ENCODE measurements at regions not wholly inside any gene's neighbourhood (a gene's known extent, or its start where the extent isn't known, plus 50 kb on each side); places are given as distances from the start of the nearest gene placed in this dataset.
A peak's percentile ranks its signal among the peaks of the same experiment; 100 is the strongest.

GRCh38 chr9:111198936-111199335, 131.1 kb downstream of the OR2K2 start:
- H3K36me3 ChIP-seq (ENCODE audit: control insufficient read depth, insufficient read depth, low read length), result no peaks in the 10 kb centered on the region
- DNase-seq (ENCODE audit: low read depth in 4 of 6, low spot score in 6 of 6), result no peak
- H3K9me3 ChIP-seq (ENCODE audit: control insufficient read depth, insufficient read depth, low read length), result peaks cover 1% of the 10 kb centered on the region
- H3K27me3 ChIP-seq (ENCODE audit: control insufficient read depth, insufficient read depth, low read length), result no peaks in the 10 kb centered on the region
- H3K4me3 ChIP-seq (ENCODE audit: low read depth, low read length), result no peak overlapping the region
- no peak overlapping the region for H3K27ac ChIP-seq (ENCODE audit: low read depth, low read length)
- no peaks in the 10 kb centered on the region for H3K4me1 ChIP-seq (ENCODE audit: control insufficient read depth, insufficient read depth, low read length)

GRCh38 chr9:111197256-111197655, 132.8 kb downstream of the OR2K2 start:
- Histone ChIP-seq H3K27ac (ENCODE audit: low read depth, low read length) (no peak overlapping the region), H3K27me3 (ENCODE audit: control insufficient read depth, insufficient read depth, low read length) (no peaks in the 10 kb centered on the region)

GRCh38 chr9:111195766-111196165, 134.3 kb downstream of the OR2K2 start:
- Histone ChIP-seq H3K9me3 (ENCODE audit: control insufficient read depth, insufficient read depth, low read length) (peaks cover 1% of the 10 kb centered on the region), H3K4me1 (ENCODE audit: control insufficient read depth, insufficient read depth, low read length) (no peaks in the 10 kb centered on the region), H3K27ac (ENCODE audit: low read depth, low read length) (no peak overlapping the region), H3K27me3 (ENCODE audit: control insufficient read depth, insufficient read depth, low read length) (no peaks in the 10 kb centered on the region), H3K4me3 (ENCODE audit: low read depth, low read length) (no peak overlapping the region), H3K36me3 (ENCODE audit: control insufficient read depth, insufficient read depth, low read length) (no peaks in the 10 kb centered on the region)
- WGBS (ENCODE audit: insufficient coverage), result 74% methylated on average over 3 of the region's 4 CpGs
- DNase-seq (ENCODE audit: low read depth in 4 of 6, low spot score in 6 of 6), result peak in 1 of 6 donors; percentile 1

More at GRCh38 chr9:111197256-111197655, 132.8 kb downstream of the OR2K2 start:
- no peak for DNase-seq (ENCODE audit: low read depth in 4 of 6, low spot score in 6 of 6)
- H3K9me3 ChIP-seq (ENCODE audit: control insufficient read depth, insufficient read depth, low read length), result peaks cover 1% of the 10 kb centered on the region
- no peaks in the 10 kb centered on the region for H3K4me1 ChIP-seq (ENCODE audit: control insufficient read depth, insufficient read depth, low read length)
- no peak overlapping the region for H3K4me3 ChIP-seq (ENCODE audit: low read depth, low read length)
- no peaks in the 10 kb centered on the region for H3K36me3 ChIP-seq (ENCODE audit: control insufficient read depth, insufficient read depth, low read length)

GRCh38 chr9:111193095-111193494, 136.9 kb downstream of the OR2K2 start:
- no peaks in the 10 kb centered on the region for H3K4me1 ChIP-seq (ENCODE audit: control insufficient read depth, insufficient read depth, low read length)
- H3K4me3 ChIP-seq (ENCODE audit: low read depth, low read length), result no peak overlapping the region
- H3K9me3 ChIP-seq (ENCODE audit: control insufficient read depth, insufficient read depth, low read length), result no peaks in the 10 kb centered on the region
- DNase-seq (ENCODE audit: low read depth in 4 of 6, low spot score in 6 of 6), result no peak
- no peaks in the 10 kb centered on the region for H3K36me3 ChIP-seq (ENCODE audit: control insufficient read depth, insufficient read depth, low read length)
- no peaks in the 10 kb centered on the region for H3K27me3 ChIP-seq (ENCODE audit: control insufficient read depth, insufficient read depth, low read length)
- no peak overlapping the region for H3K27ac ChIP-seq (ENCODE audit: low read depth, low read length)

- DNase-seq (ENCODE audit: low read depth in 4 of 6, low spot score in 6 of 6), result no peak
- Histone ChIP-seq H3K9me3 (ENCODE audit: control insufficient read depth, insufficient read depth, low read length) (no peaks in the 10 kb centered on the region), H3K4me1 (ENCODE audit: control insufficient read depth, insufficient read depth, low read length) (no peaks in the 10 kb centered on the region), H3K27ac (ENCODE audit: low read depth, low read length) (no peak overlapping the region), H3K4me3 (ENCODE audit: low read depth, low read length) (no peak overlapping the region), H3K27me3 (ENCODE audit: control insufficient read depth, insufficient read depth, low read length) (no peaks in the 10 kb centered on the region), H3K36me3 (ENCODE audit: control insufficient read depth, insufficient read depth, low read length) (no peaks in the 10 kb centered on the region)
- WGBS (ENCODE audit: insufficient coverage), result no CpG with 5 or more reads among the region's 2 CpGs
Observed at GRCh38 chr9:111192650-111193049, 137.4 kb downstream of the OR2K2 start.

- Histone ChIP-seq H3K4me3 (ENCODE audit: low read depth, low read length) (no peak overlapping the region), H3K9me3 (ENCODE audit: control insufficient read depth, insufficient read depth, low read length) (no peaks in the 10 kb centered on the region), H3K4me1 (ENCODE audit: control insufficient read depth, insufficient read depth, low read length) (no peaks in the 10 kb centered on the region), H3K36me3 (ENCODE audit: control insufficient read depth, insufficient read depth, low read length) (no peaks in the 10 kb centered on the region), H3K27me3 (ENCODE audit: control insufficient read depth, insufficient read depth, low read length) (no peaks in the 10 kb centered on the region), H3K27ac (ENCODE audit: low read depth, low read length) (no peak overlapping the region)
- DNase-seq (ENCODE audit: low read depth in 4 of 6, low spot score in 6 of 6), result no peak
Observed at GRCh38 chr9:111190347-111190746, 139.7 kb downstream of the OR2K2 start.

GRCh38 chr9:111187376-111187775, 142.6 kb downstream of the OR2K2 start:
- no CpG with 5 or more reads among the region's 1 CpG for WGBS (ENCODE audit: insufficient coverage)
- Histone ChIP-seq H3K4me1 (ENCODE audit: control insufficient read depth, insufficient read depth, low read length) (no peaks in the 10 kb centered on the region), H3K36me3 (ENCODE audit: control insufficient read depth, insufficient read depth, low read length) (no peaks in the 10 kb centered on the region), H3K4me3 (ENCODE audit: low read depth, low read length) (no peak overlapping the region), H3K27me3 (ENCODE audit: control insufficient read depth, insufficient read depth, low read length) (no peaks in the 10 kb centered on the region), H3K9me3 (ENCODE audit: control insufficient read depth, insufficient read depth, low read length) (peaks cover 4% of the 10 kb centered on the region), H3K27ac (ENCODE audit: low read depth, low read length) (no peak overlapping the region)
- DNase-seq (ENCODE audit: low read depth in 4 of 6, low spot score in 6 of 6), result no peak

GRCh38 chr9:111186021-111186530, 143.9 kb downstream of the OR2K2 start:
- H3K27ac ChIP-seq (ENCODE audit: low read depth, low read length), result no peak overlapping the region
- no peak for DNase-seq (ENCODE audit: low read depth in 4 of 6, low spot score in 6 of 6)
- no peaks in the 10 kb centered on the region for H3K4me1 ChIP-seq (ENCODE audit: control insufficient read depth, insufficient read depth, low read length)
- H3K36me3 ChIP-seq (ENCODE audit: control insufficient read depth, insufficient read depth, low read length), result no peaks in the 10 kb centered on the region
- no peak overlapping the region for H3K4me3 ChIP-seq (ENCODE audit: low read depth, low read length)
- H3K27me3 ChIP-seq (ENCODE audit: control insufficient read depth, insufficient read depth, low read length), result no peaks in the 10 kb centered on the region
- H3K9me3 ChIP-seq (ENCODE audit: control insufficient read depth, insufficient read depth, low read length), result peaks cover 6% of the 10 kb centered on the region
- WGBS (ENCODE audit: insufficient coverage), result 86% methylated on average over 1 of the region's 1 CpG

GRCh38 chr9:111180811-111181210, 142.5 kb upstream of the LPAR1 start:
- no peaks in the 10 kb centered on the region for H3K27me3 ChIP-seq (ENCODE audit: control insufficient read depth, insufficient read depth, low read length)
- H3K4me3 ChIP-seq (ENCODE audit: low read depth, low read length), result no peak overlapping the region
- WGBS (ENCODE audit: insufficient coverage), result no CpG with 5 or more reads among the region's 2 CpGs
- DNase-seq (ENCODE audit: low read depth in 4 of 6, low spot score in 6 of 6), result no peak
- peaks cover 6% of the 10 kb centered on the region for H3K9me3 ChIP-seq (ENCODE audit: control insufficient read depth, insufficient read depth, low read length)
- H3K27ac ChIP-seq (ENCODE audit: low read depth, low read length), result no peak overlapping the region
- no peaks in the 10 kb centered on the region for H3K4me1 ChIP-seq (ENCODE audit: control insufficient read depth, insufficient read depth, low read length)
- no peaks in the 10 kb centered on the region for H3K36me3 ChIP-seq (ENCODE audit: control insufficient read depth, insufficient read depth, low read length)

- Histone ChIP-seq H3K36me3 (ENCODE audit: control insufficient read depth, insufficient read depth, low read length) (no peaks in the 10 kb centered on the region), H3K27me3 (ENCODE audit: control insufficient read depth, insufficient read depth, low read length) (no peaks in the 10 kb centered on the region), H3K4me3 (ENCODE audit: low read depth, low read length) (no peak overlapping the region), H3K9me3 (ENCODE audit: control insufficient read depth, insufficient read depth, low read length) (peaks cover 6% of the 10 kb centered on the region), H3K27ac (ENCODE audit: low read depth, low read length) (no peak overlapping the region), H3K4me1 (ENCODE audit: control insufficient read depth, insufficient read depth, low read length) (no peaks in the 10 kb centered on the region)
- DNase-seq (ENCODE audit: low read depth in 4 of 6, low spot score in 6 of 6), result no peak
- WGBS (ENCODE audit: insufficient coverage), result 90% methylated on average over 5 of the region's 5 CpGs
Observed at GRCh38 chr9:111179577-111179976, 141.3 kb upstream of the LPAR1 start.
